ENCODE measurements at regions not wholly inside any gene's neighbourhood (a gene's known extent, or its start where the extent isn't known, plus 50 kb on each side); places are given as distances from the start of the nearest gene placed in this dataset.

DNA sequence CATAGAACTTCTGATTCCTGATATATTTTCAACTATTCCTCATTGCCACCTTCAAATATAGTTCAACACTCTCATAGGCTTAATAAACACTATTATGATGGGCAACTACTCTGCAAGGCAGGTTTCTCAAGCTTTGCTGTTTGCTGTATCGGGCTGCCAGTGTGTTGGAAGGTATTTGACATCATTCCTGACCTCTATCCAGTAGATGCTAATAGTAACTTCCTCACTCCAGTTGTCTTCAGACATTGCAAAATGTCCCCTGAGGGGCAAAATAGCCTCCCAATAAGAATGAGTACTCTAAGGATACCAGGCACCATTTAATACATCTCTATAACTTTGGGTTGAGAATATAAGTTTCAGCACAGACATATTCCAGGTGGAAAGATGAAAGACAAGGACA lies 147.5 kb upstream of the PFN2 start:
- H3K36me3 ChIP-seq: no peaks in the 10 kb centered on the region
- no peaks in the 10 kb centered on the region for H3K27me3 ChIP-seq (replicated peaks; ENCODE audit: insufficient read depth)
- no peak overlapping the region for H3K27ac ChIP-seq
- H3K9me3 ChIP-seq: no peaks in the 10 kb centered on the region
- H3K4me1 ChIP-seq (replicated peaks): no peaks in the 10 kb centered on the region
- TF ChIP-seq POLR2AphosphoS5 (IDR thresholded peaks at IDR 0.05): no peak
- TF ChIP-seq POLR2A (IDR thresholded peaks at IDR 0.05): no peak
- TF ChIP-seq, protein P1, sequence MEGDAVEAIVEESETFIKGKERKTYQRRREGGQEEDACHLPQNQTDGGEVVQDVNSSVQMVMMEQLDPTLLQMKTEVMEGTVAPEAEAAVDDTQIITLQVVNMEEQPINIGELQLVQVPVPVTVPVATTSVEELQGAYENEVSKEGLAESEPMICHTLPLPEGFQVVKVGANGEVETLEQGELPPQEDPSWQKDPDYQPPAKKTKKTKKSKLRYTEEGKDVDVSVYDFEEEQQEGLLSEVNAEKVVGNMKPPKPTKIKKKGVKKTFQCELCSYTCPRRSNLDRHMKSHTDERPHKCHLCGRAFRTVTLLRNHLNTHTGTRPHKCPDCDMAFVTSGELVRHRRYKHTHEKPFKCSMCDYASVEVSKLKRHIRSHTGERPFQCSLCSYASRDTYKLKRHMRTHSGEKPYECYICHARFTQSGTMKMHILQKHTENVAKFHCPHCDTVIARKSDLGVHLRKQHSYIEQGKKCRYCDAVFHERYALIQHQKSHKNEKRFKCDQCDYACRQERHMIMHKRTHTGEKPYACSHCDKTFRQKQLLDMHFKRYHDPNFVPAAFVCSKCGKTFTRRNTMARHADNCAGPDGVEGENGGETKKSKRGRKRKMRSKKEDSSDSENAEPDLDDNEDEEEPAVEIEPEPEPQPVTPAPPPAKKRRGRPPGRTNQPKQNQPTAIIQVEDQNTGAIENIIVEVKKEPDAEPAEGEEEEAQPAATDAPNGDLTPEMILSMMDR (IDR thresholded peaks at IDR 0.05): no peak
- 44% methylated on average over 1 of the region's 1 CpG for WGBS
- no peak for DNase-seq (ENCODE audit: low spot score)
- H3K4me3 ChIP-seq: no peak overlapping the region
- intact Hi-C loops (cut with DNase I): no loop called here

DNA sequence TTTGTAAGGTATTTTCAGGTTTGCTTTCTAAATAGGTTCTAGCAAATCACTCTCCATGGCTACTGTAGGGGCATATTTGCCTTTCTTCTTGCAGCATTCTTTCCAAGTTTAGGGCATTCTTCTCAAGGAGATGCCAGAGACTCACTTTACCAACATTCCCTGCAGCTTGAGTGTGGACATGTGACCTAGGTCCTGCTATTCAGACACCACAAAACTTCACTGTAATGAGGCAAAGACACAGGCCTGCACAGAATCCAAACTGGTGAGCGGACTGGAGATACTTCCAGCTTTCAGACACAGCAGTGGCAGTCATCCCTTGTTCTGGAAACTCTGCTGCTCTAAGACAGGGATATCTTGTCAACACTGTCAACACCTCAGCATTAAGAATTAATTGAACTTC lies 146.4 kb upstream of the PFN2 start:
- TF ChIP-seq, protein P1 (IDR thresholded peaks at IDR 0.05): no peak
- TF ChIP-seq POLR2AphosphoS5 (IDR thresholded peaks at IDR 0.05) (no peak), POLR2A (IDR thresholded peaks at IDR 0.05) (no peak)
- Histone ChIP-seq H3K36me3 (no peaks in the 10 kb centered on the region), H3K27me3 (replicated peaks; ENCODE audit: insufficient read depth) (no peaks in the 10 kb centered on the region), H3K4me3 (no peak overlapping the region), H3K27ac (no peak overlapping the region), H3K9me3 (no peaks in the 10 kb centered on the region), H3K4me1 (replicated peaks) (no peaks in the 10 kb centered on the region)
- intact Hi-C loops (cut with DNase I): no loop called here
- DNase-seq (ENCODE audit: low spot score): no peak
- 92% methylated on average over 1 of the region's 1 CpG for WGBS

DNA sequence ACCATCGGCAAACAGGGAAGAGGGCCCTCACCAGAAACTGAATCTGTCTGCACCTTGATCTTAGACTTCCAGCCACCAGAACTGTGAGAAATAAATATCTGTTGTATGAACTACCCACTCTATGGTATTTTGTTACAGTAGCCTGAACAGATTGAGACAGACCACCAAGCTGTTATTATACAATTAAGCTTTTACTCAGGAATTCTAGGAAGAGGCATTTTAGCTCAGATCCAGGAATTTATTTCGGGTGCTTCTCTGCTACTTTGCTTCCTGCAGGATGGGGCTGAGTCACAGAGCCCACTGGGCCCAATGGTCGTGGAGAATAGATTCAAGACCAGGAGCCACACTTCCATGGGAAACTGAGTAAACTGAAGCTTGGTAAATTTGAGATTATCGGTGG lies 145.5 kb upstream of the PFN2 start:
- no peak for DNase-seq (ENCODE audit: low spot score)
- intact Hi-C loops (cut with DNase I): no loop called here
- H3K9me3 ChIP-seq: no peaks in the 10 kb centered on the region
- H3K4me1 ChIP-seq (replicated peaks): no peaks in the 10 kb centered on the region
- no peak overlapping the region for H3K27ac ChIP-seq
- H3K36me3 ChIP-seq: no peaks in the 10 kb centered on the region
- TF ChIP-seq, protein P1 (IDR thresholded peaks at IDR 0.05): no peak
- TF ChIP-seq POLR2AphosphoS5 (IDR thresholded peaks at IDR 0.05): no peak
- no peak for TF ChIP-seq POLR2A (IDR thresholded peaks at IDR 0.05)
- 69% methylated on average over 4 of the region's 4 CpGs for WGBS
- no peak overlapping the region for H3K4me3 ChIP-seq
- no peaks in the 10 kb centered on the region for H3K27me3 ChIP-seq (replicated peaks; ENCODE audit: insufficient read depth)

DNA sequence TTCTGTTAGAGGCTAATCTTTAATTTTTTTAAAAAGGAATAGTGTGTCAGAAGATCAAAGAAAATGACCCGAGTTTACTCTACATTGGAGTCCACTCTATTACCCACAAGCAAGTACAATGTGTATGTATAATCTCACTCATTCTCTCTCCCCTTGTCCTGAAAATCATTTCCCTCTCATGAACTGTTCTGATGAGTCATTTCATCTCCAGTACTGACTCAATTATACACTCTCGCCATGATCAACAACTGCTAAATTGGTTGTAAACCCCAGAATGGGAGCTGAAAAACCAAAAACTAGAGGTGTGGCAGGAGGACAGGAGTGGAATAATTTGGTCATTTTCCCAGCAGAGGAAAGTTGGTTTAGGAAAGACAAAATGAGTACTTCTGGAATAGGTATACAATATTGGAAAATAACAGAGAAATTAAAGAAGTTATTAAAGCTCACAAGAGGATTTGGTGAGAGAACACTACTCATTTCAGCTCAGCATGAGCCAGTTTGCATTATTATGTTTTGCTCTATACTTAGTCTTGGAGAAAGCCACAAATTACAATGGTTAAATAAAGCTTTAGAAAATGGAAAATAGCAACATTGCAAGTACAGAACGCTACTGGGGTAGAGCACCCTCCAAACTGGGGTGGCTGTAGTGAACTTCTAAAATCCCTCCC lies 144.3 kb upstream of the PFN2 start:
- intact Hi-C loops (cut with DNase I): no loop called here
- Histone ChIP-seq H3K27me3 (replicated peaks; ENCODE audit: insufficient read depth) (no peaks in the 10 kb centered on the region), H3K4me3 (no peak overlapping the region), H3K36me3 (no peaks in the 10 kb centered on the region), H3K27ac (no peak overlapping the region), H3K9me3 (no peaks in the 10 kb centered on the region), H3K4me1 (replicated peaks) (no peaks in the 10 kb centered on the region)
- WGBS: 55% methylated on average over 3 of the region's 3 CpGs
- DNase-seq (ENCODE audit: low spot score): no peak
- no peak for TF ChIP-seq POLR2A (IDR thresholded peaks at IDR 0.05)
- TF ChIP-seq POLR2AphosphoS5 (IDR thresholded peaks at IDR 0.05): no peak
- TF ChIP-seq, protein P1 (IDR thresholded peaks at IDR 0.05): no peak

DNA sequence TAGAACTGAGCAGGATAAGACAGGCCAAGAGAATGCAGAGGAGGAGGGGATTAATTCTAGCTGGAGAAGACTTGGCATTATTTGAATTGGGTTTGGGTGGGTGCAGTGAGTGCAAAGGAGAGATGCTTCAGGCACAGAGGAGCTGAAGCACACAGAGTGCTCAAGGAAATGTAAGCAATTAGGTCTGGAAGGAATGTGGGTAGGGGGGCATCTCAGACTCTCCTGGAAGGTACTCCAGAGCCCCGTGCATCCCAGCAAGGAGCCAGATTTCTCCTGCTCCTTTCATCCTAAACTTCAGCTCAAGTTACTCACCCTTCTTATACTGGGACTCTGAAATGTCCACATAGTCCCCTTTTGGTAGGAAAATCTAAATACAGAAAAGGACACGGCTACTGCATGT lies 143.6 kb upstream of the PFN2 start:
- H3K36me3 ChIP-seq: no peaks in the 10 kb centered on the region
- no peak overlapping the region for H3K4me3 ChIP-seq
- TF ChIP-seq POLR2A (IDR thresholded peaks at IDR 0.05) (no peak), POLR2AphosphoS5 (IDR thresholded peaks at IDR 0.05) (no peak)
- TF ChIP-seq, protein P1 (IDR thresholded peaks at IDR 0.05): no peak
- H3K27me3 ChIP-seq (replicated peaks; ENCODE audit: insufficient read depth): no peaks in the 10 kb centered on the region
- WGBS: 50% methylated on average over 2 of the region's 2 CpGs
- DNase-seq (ENCODE audit: low spot score): no peak
- no peak overlapping the region for H3K27ac ChIP-seq
- H3K4me1 ChIP-seq (replicated peaks): no peaks in the 10 kb centered on the region
- intact Hi-C loops (cut with DNase I): no loop called here
- no peaks in the 10 kb centered on the region for H3K9me3 ChIP-seq
